Mesenchymal stem cell (in vitro differentiated cells and primary cell): ENCODE measurements at regions not wholly inside any gene's neighbourhood (a gene's known extent, or its start where the extent isn't known, plus 50 kb on each side); places are given as distances from the start of the nearest gene placed in this dataset.

Experiments used
- DNase-seq: peaks from one replicate; pipeline ENCODE4 v3.0.0-alpha.2; 2013
- H2AFZ ChIP-seq: one replicate; pipeline ENCODE4 v1.6.1; 2013; ENCODE audit warnings: low read depth, mild to moderate bottlenecking, control low read depth, inconsistent platforms, low read length, moderate library complexity
- H2AK5ac ChIP-seq: 2 replicates; pipeline ENCODE4 v1.6.1; 2013; ENCODE audit warnings: low read length, moderate library complexity, mild to moderate bottlenecking, inconsistent platforms; ENCODE audit not compliant: severe bottlenecking
- H2BK120ac ChIP-seq: one replicate; pipeline ENCODE4 v1.6.1; 2013; ENCODE audit warnings: low read depth, mild to moderate bottlenecking, inconsistent platforms, low read length, moderate library complexity
- H2BK12ac ChIP-seq, 2 experiments: one replicate each; pipeline ENCODE4 v1.6.1; 2013; ENCODE audit warnings: inconsistent platforms in 2 of 2, low read length in 2 of 2, mild to moderate bottlenecking in 2 of 2, moderate library complexity in 2 of 2, control low read depth in 1 of 2
- H2BK15ac ChIP-seq: one replicate; pipeline ENCODE4 v1.6.1; 2013; ENCODE audit warnings: mild to moderate bottlenecking, low read depth, inconsistent platforms; ENCODE audit not compliant: poor library complexity, severe bottlenecking
- H2BK5ac ChIP-seq: 2 replicates; pipeline ENCODE4 v1.6.1; 2013; ENCODE audit warnings: low read depth, mild to moderate bottlenecking, low read length, control low read depth, inconsistent platforms; ENCODE audit not compliant: poor library complexity, severe bottlenecking
- H3K14ac ChIP-seq, 2 experiments: one replicate each; pipeline ENCODE4 v1.6.1; 2013; ENCODE audit warnings: inconsistent platforms in 2 of 2, low read length in 2 of 2, control low read depth in 1 of 2, mild to moderate bottlenecking in 1 of 2, moderate library complexity in 1 of 2
- H3K18ac ChIP-seq, 2 experiments: one replicate each; pipeline ENCODE4 v1.6.1; 2013; ENCODE audit warnings: inconsistent platforms in 2 of 2, low read length in 2 of 2, control low read depth in 1 of 2, low read depth in 1 of 2, mild to moderate bottlenecking in 1 of 2
- H3K23ac ChIP-seq, 2 experiments: one replicate each; pipeline ENCODE4 v1.6.1; 2013; ENCODE audit warnings: inconsistent platforms in 2 of 2, low read length in 2 of 2, mild to moderate bottlenecking in 2 of 2, moderate library complexity in 2 of 2, control low read depth in 1 of 2
- H3K27ac ChIP-seq: 2 replicates; pipeline ENCODE4 v1.5.1; 2013; ENCODE audit warnings: mild to moderate bottlenecking, moderate library complexity, low read length, control low read depth, inconsistent platforms; ENCODE audit not compliant: poor library complexity, severe bottlenecking
- H3K27me3 ChIP-seq, 2 experiments: 2 replicates each; pipeline versions ENCODE4 v1.6.1 to v1.7.0; 2013; ENCODE audit warnings: low read length in 2 of 2, mild to moderate bottlenecking in 2 of 2, moderate library complexity in 2 of 2, control low read depth in 1 of 2, inconsistent platforms in 1 of 2; ENCODE audit not compliant: control insufficient read depth in 1 of 2, insufficient read depth in 1 of 2
- H3K36me3 ChIP-seq, 2 experiments: 2 replicates each; pipeline versions ENCODE4 v1.6.1 to v1.7.0; 2013; ENCODE audit warnings: low read length in 2 of 2, control low read depth in 1 of 2, inconsistent platforms in 1 of 2, low read depth in 1 of 2, mild to moderate bottlenecking in 1 of 2; ENCODE audit not compliant: insufficient read depth in 2 of 2, control insufficient read depth in 1 of 2
- H3K4ac ChIP-seq, 2 experiments: one replicate each; pipeline ENCODE4 v1.6.1; 2013; ENCODE audit warnings: inconsistent platforms in 2 of 2, low read length in 2 of 2, mild to moderate bottlenecking in 2 of 2, moderate library complexity in 2 of 2, control low read depth in 1 of 2, low read depth in 1 of 2
- H3K4me1 ChIP-seq: 2 replicates; pipeline ENCODE4 v1.6.1; 2013; ENCODE audit warnings: low read depth, low read length, control low read depth; ENCODE audit not compliant: control insufficient read depth, insufficient read depth
- H3K4me2 ChIP-seq: 2 replicates; pipeline ENCODE4 v1.6.1; 2013; ENCODE audit warnings: low read length, mild to moderate bottlenecking, inconsistent platforms; ENCODE audit not compliant: poor library complexity, severe bottlenecking
- H3K4me3 ChIP-seq, 2 experiments: 2 replicates each; pipeline versions ENCODE4 v1.5.1 to v1.7.0; 2013; ENCODE audit warnings: low read length in 2 of 2, mild to moderate bottlenecking in 2 of 2, control low read depth in 1 of 2, low read depth in 1 of 2; ENCODE audit not compliant: insufficient read depth in 1 of 2
- H3K79me1 ChIP-seq: replicated peaks from 2 replicates; pipeline ENCODE4 v1.6.1; 2013; ENCODE audit warnings: mild to moderate bottlenecking, control low read depth, low read length, inconsistent platforms; ENCODE audit not compliant: poor library complexity, severe bottlenecking
- H3K9ac ChIP-seq: 2 replicates; pipeline ENCODE4 v1.7.0; 2013; ENCODE audit warnings: mild to moderate bottlenecking, low read length, moderate library complexity
- H3K9me3 ChIP-seq: 2 replicates; pipeline ENCODE4 v1.7.0; 2013; ENCODE audit warnings: mild to moderate bottlenecking, low read length; ENCODE audit not compliant: control insufficient read depth
- H4K8ac ChIP-seq: one replicate; pipeline ENCODE4 v1.6.1; 2013; ENCODE audit warnings: inconsistent platforms, mild to moderate bottlenecking, low read length, moderate library complexity
- H4K91ac ChIP-seq: one replicate; pipeline ENCODE4 v1.6.1; 2013; ENCODE audit warnings: mild to moderate bottlenecking, low read length, inconsistent platforms
- WGBS: methylation state at CpG from one replicate; pipeline ENCODE4 v1.1.7; 2013; ENCODE audit warnings: mixed read lengths; 5-methylcytosine and 5-hydroxymethylcytosine counted together

GRCh38 chr13:68696907-68697306 is 1410.7 kb upstream of the ATXN8OS start:
- Histone ChIP-seq H2AFZ (no peak overlapping the region), H3K79me1 (no peaks in the 10 kb centered on the region), H3K23ac (no peak overlapping the region), H2BK120ac (no peak overlapping the region), H3K27ac (no peak overlapping the region), H2BK5ac (no peak overlapping the region), H3K18ac (no peak overlapping the region), H3K27me3 (no peaks in the 10 kb centered on the region), H3K9ac (no peak overlapping the region), H4K8ac (no peak overlapping the region), H3K4me1 (no peaks in the 10 kb centered on the region), H3K4me3 (no peak overlapping the region), H3K4me2 (no peak overlapping the region), H2AK5ac (no peak overlapping the region), H3K36me3 (no peaks in the 10 kb centered on the region), H3K4ac (no peak overlapping the region), H3K9me3 (no peaks in the 10 kb centered on the region), H2BK15ac (no peak overlapping the region), H2BK12ac (no peak overlapping the region), H4K91ac (no peak overlapping the region), H3K14ac (no peak overlapping the region)
- no CpG with 5 or more reads among the region's 2 CpGs for WGBS
- DNase-seq = no peak

DNA sequence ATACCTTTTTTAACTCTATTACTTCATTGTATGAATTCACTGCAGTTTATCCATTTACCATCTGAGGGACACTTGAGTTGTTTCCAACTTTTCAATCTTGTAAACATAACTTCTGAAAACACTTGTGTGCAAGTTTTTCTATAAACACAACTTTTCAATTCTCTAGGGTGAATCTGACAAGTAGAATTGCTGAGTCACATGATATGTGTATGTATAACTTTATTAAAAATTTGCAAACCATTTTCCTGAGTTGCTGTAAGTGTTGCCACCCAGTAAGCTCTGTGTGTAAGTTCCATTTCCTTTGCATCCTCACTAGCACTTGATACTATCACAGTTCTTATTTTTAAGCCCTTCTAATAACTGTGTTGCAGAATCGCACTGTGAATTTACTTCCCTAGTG is 1415.6 kb upstream of the ATXN8OS start:
- WGBS = 100% methylated on average over 1 of the region's 1 CpG
- Histone ChIP-seq H2BK5ac (no peak overlapping the region), H3K18ac (no peak overlapping the region), H3K36me3 (no peaks in the 10 kb centered on the region), H3K79me1 (no peaks in the 10 kb centered on the region), H4K91ac (no peak overlapping the region), H3K9me3 (no peaks in the 10 kb centered on the region), H3K4me2 (no peak overlapping the region), H2AFZ (no peak overlapping the region), H3K9ac (no peak overlapping the region), H2BK120ac (no peak overlapping the region), H3K23ac (no peak overlapping the region), H2AK5ac (no peak overlapping the region), H3K27ac (no peak overlapping the region), H3K27me3 (no peaks in the 10 kb centered on the region), H2BK12ac (no peak overlapping the region), H3K4ac (no peak overlapping the region), H4K8ac (no peak overlapping the region), H3K14ac (no peak overlapping the region), H2BK15ac (no peak overlapping the region), H3K4me3 (no peak overlapping the region), H3K4me1 (no peaks in the 10 kb centered on the region)
- DNase-seq = no peak

GRCh38 chr13:68690567-68690966 is 1417.1 kb upstream of the ATXN8OS start:
- Histone ChIP-seq H2BK120ac (no peak overlapping the region), H3K18ac (no peak overlapping the region)
- 59% methylated on average over 2 of the region's 2 CpGs for WGBS

DNA sequence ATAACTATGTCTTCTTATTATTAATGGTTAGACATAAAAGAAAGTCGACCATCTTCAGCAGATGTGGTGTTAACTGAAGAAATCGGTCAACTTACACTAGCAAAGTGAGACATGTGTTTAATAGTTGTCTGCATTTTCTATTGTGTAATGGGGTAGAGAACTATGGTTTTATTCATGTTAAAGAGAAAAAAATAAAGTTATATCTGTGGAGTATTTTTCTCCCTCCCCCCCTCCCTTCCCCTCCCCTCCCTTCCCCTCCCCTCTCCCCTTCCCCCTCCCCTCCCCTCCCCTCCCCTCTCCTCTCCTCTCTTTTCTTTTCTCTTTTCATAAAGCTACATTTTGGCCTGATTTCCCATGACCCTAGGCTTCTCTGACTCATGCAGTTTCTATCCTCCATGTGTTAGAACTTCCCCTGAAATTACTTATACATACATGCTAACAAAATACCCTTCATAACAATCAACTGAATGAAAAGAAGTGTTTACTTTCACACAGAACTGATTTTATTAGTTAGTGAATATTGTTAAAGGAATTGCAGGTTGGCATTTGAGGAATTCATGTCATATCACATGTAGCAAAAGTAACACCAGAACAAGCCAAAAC is 1431.0 kb upstream of the ATXN8OS start:
- Histone ChIP-seq H3K14ac (no peak overlapping the region), H2AK5ac (no peak overlapping the region), H2BK12ac (no peak overlapping the region), H3K36me3 (no peaks in the 10 kb centered on the region), H2BK120ac (no peak overlapping the region), H3K4me2 (no peak overlapping the region), H3K18ac (no peak overlapping the region), H2BK15ac (no peak overlapping the region), H3K23ac (no peak overlapping the region), H3K79me1 (no peaks in the 10 kb centered on the region), H2AFZ (no peak overlapping the region), H3K4ac (no peak overlapping the region), H3K4me1 (no peaks in the 10 kb centered on the region), H3K4me3 (no peak overlapping the region), H2BK5ac (no peak overlapping the region), H4K8ac (no peak overlapping the region), H3K9ac (no peak overlapping the region), H3K9me3 (no peaks in the 10 kb centered on the region), H3K27ac (no peak overlapping the region), H3K27me3 (no peaks in the 10 kb centered on the region), H4K91ac (no peak overlapping the region)
- no peak for DNase-seq
- WGBS = 94% methylated on average over 2 of the region's 2 CpGs

More at GRCh38 chr13:68690567-68690966, 1417.1 kb upstream of the ATXN8OS start:
- Histone ChIP-seq H3K79me1 (no peaks in the 10 kb centered on the region), H3K27me3 (no peaks in the 10 kb centered on the region), H3K14ac (no peak overlapping the region), H4K91ac (no peak overlapping the region), H2BK5ac (no peak overlapping the region), H2BK15ac (no peak overlapping the region), H2AK5ac (no peak overlapping the region), H3K9ac (no peak overlapping the region), H3K4me2 (no peak overlapping the region), H3K4me1 (no peaks in the 10 kb centered on the region), H2BK12ac (no peak overlapping the region), H2AFZ (no peak overlapping the region), H3K4me3 (no peak overlapping the region), H3K9me3 (no peaks in the 10 kb centered on the region), H3K23ac (no peak overlapping the region), H3K27ac (no peak overlapping the region), H3K4ac (no peak overlapping the region), H3K36me3 (no peaks in the 10 kb centered on the region), H4K8ac (no peak overlapping the region)
- DNase-seq = no peak
